Lower lobe of right lung (tissue), 2 donors: ENCODE measurements at regions not wholly inside any gene's neighbourhood (a gene's known extent, or its start where the extent isn't known, plus 50 kb on each side); places are given as distances from the start of the nearest gene placed in this dataset.

Source experiments
- ATAC-seq, 2 donors: fragments of 200-7000 bp; cut with Tn5 transposase; one replicate each; pipeline ENCODE4 v1.9.1; 2020 to 2022; ENCODE audit warnings: mild to moderate bottlenecking in 2 of 2, moderate library complexity in 2 of 2
- DNase-seq: peaks from one replicate; pipeline ENCODE4 v3.0.0-alpha.2; 2020
- H3K27ac ChIP-seq: fragments of 200-600 bp; one replicate; pipeline ENCODE4 v1.8.0; 2022
- H3K27me3 ChIP-seq: fragments of 200-600 bp; one replicate; pipeline ENCODE4 v1.8.0; 2022; ENCODE audit warnings: low read depth
- H3K36me3 ChIP-seq: fragments of 200-600 bp; one replicate; pipeline ENCODE4 v1.8.0; 2022; ENCODE audit warnings: mild to moderate bottlenecking
- H3K4me1 ChIP-seq: fragments of 200-600 bp; one replicate; pipeline ENCODE4 v1.8.0; 2022
- H3K4me3 ChIP-seq: fragments of 200-600 bp; one replicate; pipeline ENCODE4 v1.8.0; 2022; ENCODE audit warnings: mild to moderate bottlenecking
- H3K9me3 ChIP-seq: fragments of 200-600 bp; one replicate; pipeline ENCODE4 v1.8.0; 2022
- intact Hi-C: fragments of 100-400 bp; cut with DNase I; formaldehyde crosslinking; loops from one replicate; pipeline ENCODE4 v1.11.0; 2022
- TF ChIP-seq, protein P1 (sequence below): fragments of 200-600 bp; IDR thresholded peaks from one replicate; pipeline ENCODE4 v1.8.0; 2022; ENCODE audit warnings: antibody characterized with exemption, mild to moderate bottlenecking
- donor health status: DM: no; HTN: yes; CAD: no; lungs with severe emphysema.

DNA sequence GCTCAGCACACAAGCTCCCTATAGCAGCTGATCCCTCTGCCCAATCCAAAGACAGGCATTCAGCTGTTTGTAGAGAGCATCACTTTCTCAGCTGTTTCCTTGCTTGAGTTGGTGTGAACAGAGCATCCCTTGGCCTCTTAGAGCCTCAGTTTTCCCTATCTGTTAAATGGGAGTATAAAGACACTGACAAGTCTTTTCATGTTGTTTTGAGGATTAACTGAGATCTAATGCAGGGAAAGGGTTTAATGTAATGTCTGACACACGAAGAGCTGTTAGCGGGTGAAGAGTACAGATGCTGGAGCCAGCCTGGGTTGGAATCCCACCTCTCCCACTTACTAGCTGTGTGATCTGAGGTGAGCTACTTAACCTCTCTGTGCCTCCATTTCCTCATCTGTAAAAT lies 149.5 kb downstream of the PHETA1 start:
- H3K27ac ChIP-seq = no peak overlapping the region
- H3K4me1 ChIP-seq = no peaks in the 10 kb centered on the region
- H3K36me3 ChIP-seq = no peaks in the 10 kb centered on the region

DNA sequence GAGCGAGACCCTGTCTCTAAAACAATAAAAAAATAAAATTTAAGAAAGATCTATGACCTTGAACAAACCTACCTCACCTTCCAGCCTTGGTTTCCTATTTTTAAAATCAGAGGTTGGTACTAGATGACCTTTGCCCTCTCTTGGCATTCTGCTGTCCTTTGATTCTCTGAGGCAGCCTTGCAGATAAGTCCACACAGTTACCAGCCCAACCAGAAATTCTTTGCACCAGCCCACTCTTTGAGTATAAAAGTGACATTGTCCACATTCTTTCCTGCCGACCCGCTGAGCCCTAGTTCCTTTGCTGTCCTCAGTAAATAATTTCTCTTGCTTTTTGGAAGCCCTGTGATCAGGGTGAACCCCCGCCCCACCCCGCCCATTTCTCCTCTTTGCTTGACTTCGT lies 150.4 kb downstream of the PHETA1 start:
- Histone ChIP-seq H3K27ac (no peak overlapping the region), H3K9me3 (no peaks in the 10 kb centered on the region), H3K36me3 (no peaks in the 10 kb centered on the region), H3K4me3 (no peak overlapping the region), H3K27me3 (peaks cover 28% of the 10 kb centered on the region), H3K4me1 (no peaks in the 10 kb centered on the region)
- DNase-seq (no peak), ATAC-seq (no peak)
- intact Hi-C loops = no loop called here
- TF ChIP-seq, protein P1, sequence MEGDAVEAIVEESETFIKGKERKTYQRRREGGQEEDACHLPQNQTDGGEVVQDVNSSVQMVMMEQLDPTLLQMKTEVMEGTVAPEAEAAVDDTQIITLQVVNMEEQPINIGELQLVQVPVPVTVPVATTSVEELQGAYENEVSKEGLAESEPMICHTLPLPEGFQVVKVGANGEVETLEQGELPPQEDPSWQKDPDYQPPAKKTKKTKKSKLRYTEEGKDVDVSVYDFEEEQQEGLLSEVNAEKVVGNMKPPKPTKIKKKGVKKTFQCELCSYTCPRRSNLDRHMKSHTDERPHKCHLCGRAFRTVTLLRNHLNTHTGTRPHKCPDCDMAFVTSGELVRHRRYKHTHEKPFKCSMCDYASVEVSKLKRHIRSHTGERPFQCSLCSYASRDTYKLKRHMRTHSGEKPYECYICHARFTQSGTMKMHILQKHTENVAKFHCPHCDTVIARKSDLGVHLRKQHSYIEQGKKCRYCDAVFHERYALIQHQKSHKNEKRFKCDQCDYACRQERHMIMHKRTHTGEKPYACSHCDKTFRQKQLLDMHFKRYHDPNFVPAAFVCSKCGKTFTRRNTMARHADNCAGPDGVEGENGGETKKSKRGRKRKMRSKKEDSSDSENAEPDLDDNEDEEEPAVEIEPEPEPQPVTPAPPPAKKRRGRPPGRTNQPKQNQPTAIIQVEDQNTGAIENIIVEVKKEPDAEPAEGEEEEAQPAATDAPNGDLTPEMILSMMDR = no peak

More for the DNA sequence above, 149.5 kb downstream of the PHETA1 start:
- H3K9me3 ChIP-seq = no peaks in the 10 kb centered on the region
- H3K4me3 ChIP-seq = no peak overlapping the region
- TF ChIP-seq, protein P1 = no peak
- ATAC-seq (no peak), DNase-seq (no peak)
- H3K27me3 ChIP-seq = peaks cover 28% of the 10 kb centered on the region
- intact Hi-C loops = no loop called here

- H3K4me1 ChIP-seq = no peaks in the 10 kb centered on the region
- TF ChIP-seq, protein P1 = no peak
- intact Hi-C loops = no loop called here
- H3K36me3 ChIP-seq = no peaks in the 10 kb centered on the region
- ATAC-seq (no peak), DNase-seq (no peak)
- no peak overlapping the region for H3K27ac ChIP-seq
- H3K4me3 ChIP-seq = no peak overlapping the region
- no peaks in the 10 kb centered on the region for H3K9me3 ChIP-seq
- H3K27me3 ChIP-seq = peaks cover 36% of the 10 kb centered on the region
These were observed 152.3 kb downstream of the PHETA1 start for GRCh38 chr12:111216387-111217159.

DNA sequence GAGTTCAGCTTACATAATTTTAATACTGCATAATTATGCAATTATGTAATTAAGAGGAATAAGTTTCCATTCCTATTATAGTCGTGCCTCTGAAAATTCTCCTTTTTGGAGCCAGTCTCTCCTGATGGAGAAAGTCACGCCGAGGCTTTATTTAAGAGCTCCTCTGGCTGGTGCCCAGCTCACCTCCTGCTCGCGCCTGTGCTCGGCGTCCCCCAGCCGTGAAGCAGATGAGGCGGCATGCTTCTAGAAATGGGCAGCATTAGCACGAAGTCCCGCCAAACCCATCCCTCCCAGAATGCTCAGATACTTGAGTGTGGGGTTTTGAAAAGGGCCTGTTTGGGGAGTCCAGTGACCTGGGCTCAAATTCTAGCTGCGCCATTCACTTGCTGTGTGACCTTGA lies 153.0 kb downstream of the PHETA1 start:
- TF ChIP-seq, protein P1 = no peak
- ATAC-seq (no peak), DNase-seq (no peak)
- Histone ChIP-seq H3K27me3 (peaks cover 36% of the 10 kb centered on the region), H3K27ac (no peak overlapping the region), H3K36me3 (no peaks in the 10 kb centered on the region), H3K9me3 (no peaks in the 10 kb centered on the region), H3K4me1 (no peaks in the 10 kb centered on the region), H3K4me3 (no peak overlapping the region)
- intact Hi-C loops = no loop called here

- Histone ChIP-seq H3K27me3 (peaks cover 36% of the 10 kb centered on the region), H3K9me3 (no peaks in the 10 kb centered on the region)
- no peak for ATAC-seq
These were observed 154.5 kb downstream of the PHETA1 start for GRCh38 chr12:111214401-111214800.

More at GRCh38 chr12:111214401-111214800, 154.5 kb downstream of the PHETA1 start:
- intact Hi-C loops = no loop called here
- Histone ChIP-seq H3K36me3 (no peaks in the 10 kb centered on the region), H3K4me1 (no peaks in the 10 kb centered on the region), H3K27ac (no peak overlapping the region), H3K4me3 (no peak overlapping the region)
- TF ChIP-seq, protein P1 = no peak
- DNase-seq = no peak
